H1 (cell line): ENCODE measurements at regions not wholly inside any gene's neighbourhood (a gene's known extent, or its start where the extent isn't known, plus 50 kb on each side); places are given as distances from the start of the nearest gene placed in this dataset.

Experiments used
- BRCA1 ChIP-seq: IDR thresholded peaks from 2 replicates; pipeline ENCODE4 v1.6.1; 2012; ENCODE audit warnings: low read depth, low read length, improper control_type of control experiment
- CEBPB ChIP-seq: IDR thresholded peaks from 2 replicates; pipeline ENCODE4 v1.6.1; 2012; ENCODE audit warnings: low read depth, low read length
- HDAC2 ChIP-seq, 2 experiments: fragments of 300-600 bp in 1 of 2; sonication (generic) in 1 of 2; IDR thresholded peaks; 2 replicates each; pipeline ENCODE4 v1.6.1; 2011 to 2012; ENCODE audit warnings: low read depth in 2 of 2, low read length in 2 of 2, mild to moderate bottlenecking in 2 of 2, moderate library complexity in 2 of 2, borderline replicate concordance in 1 of 2, inconsistent platforms in 1 of 2
- POU5F1 ChIP-seq: IDR thresholded peaks from 2 replicates; pipeline ENCODE4 v1.6.1; 2011; ENCODE audit warnings: low read depth, mild to moderate bottlenecking, low read length, moderate library complexity

DNA sequence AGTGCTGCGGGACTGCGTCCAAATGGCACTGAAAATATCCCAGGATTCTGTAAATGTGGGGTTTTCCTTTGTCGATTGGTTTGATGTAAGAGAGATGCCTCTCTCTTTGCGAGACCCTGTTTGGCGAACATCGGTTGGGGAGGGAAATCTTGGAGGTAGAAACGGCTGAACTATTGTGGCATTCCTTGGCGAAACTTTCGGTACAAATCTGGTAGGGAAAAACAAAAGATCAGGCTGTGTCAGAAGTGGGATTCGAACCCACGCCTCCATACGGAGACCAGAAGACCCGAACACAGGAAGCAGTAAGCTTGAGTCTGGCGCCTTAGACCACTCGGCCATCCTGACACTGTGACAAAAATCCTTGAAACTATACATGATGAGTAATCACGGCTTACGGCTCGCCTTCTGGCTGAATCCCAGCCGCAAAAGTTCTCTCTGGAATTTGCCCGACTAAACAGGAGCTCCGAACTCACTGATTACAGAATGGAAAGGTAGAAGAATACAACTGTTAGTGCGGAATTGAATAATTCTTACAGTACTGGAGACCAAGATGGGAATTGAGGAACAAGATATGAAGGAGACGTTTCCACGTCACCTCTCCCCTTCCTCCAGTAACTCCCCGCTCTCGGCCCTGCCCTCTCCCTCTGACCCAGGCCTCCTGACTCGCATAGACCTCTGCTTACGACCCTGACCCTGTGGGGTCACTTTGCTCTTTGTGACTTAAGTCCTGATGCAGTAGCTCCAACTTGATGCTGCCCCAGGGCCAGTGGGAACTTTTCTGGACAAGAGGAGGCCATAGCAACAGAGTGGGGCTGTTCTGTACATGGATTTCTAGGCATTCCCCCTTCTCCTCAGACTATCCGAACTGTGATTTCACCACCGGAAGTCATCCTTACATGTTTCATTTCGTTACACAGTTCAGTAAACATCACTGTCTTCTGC, 132.8 kb upstream of the ZNF184 start (continued):
- TF ChIP-seq BRCA1 (no peak), HDAC2 (IDR thresholded peaks at IDR 0.05; ENCODE audit: borderline replicate concordance in 1 of 2, low read depth in 2 of 2, low read length in 2 of 2) (0 out of 4 replicates have a peak, but pooled peaks of 1 of the 2 experiments have one; percentile 18), POU5F1 (0 out of 2 replicates have a peak, but pooled peaks have one; percentile 1), CEBPB (peak; percentile 73; the same call in 1 of the 2 replicates)
- TF ChIP-seq, all 59 proteins: peak for 17
